ENCODE measurements at regions not wholly inside any gene's neighbourhood (a gene's known extent, or its start where the extent isn't known, plus 50 kb on each side); places are given as distances from the start of the nearest gene placed in this dataset.

DNA sequence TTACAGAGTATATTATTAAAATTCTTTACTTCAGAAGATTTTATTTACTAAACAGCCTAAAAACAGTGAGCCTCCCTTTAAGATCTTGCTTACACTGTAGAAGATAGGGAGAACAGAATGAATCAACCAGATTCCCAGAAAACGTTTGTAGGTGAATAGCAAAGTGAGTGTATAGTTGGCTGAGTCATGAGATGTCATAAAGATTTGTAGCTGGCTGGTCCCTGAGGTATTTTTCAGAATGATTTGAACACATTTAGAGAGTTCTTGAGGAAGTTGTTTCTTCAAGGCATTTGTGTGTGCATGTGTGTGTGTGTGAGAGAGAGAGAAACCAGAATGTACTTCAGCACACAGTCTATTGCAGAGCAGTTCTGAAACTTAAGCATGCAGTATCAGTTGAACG lies 159.4 kb upstream of the PRR16 start:
- no peak for DNase-seq (ENCODE audit: low spot score)

DNA sequence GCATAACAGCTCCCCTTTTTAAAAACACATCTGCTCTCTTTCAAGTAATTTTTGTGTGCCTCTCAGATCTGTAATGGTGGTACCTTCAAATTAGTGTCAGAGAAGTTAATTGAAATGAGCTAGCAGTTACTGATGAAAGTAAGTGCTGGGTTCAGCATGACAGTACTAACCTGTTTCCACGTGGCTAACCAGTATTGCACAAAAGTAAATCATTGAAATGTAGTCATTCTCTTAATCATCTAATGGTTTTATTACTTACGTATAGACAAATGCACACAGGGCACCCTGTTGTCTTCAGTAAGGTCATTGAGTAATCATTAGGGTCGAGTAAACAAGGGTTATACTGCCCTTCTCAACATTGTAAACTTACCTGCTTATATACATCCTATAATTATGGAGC lies 157.8 kb upstream of the PRR16 start:
- no peak overlapping the region for H4K8ac ChIP-seq (ENCODE audit: low read depth, low read length)

More for the DNA sequence above, 159.4 kb upstream of the PRR16 start:
- H3K23ac ChIP-seq (ENCODE audit: low read depth, low read length, poor library complexity) = no peak overlapping the region
- H3K4me3 ChIP-seq (ENCODE audit: low read length in 2 of 2) = no peak overlapping the region
- H3K18ac ChIP-seq (ENCODE audit: low read length) = no peak overlapping the region
- H4K8ac ChIP-seq (ENCODE audit: low read depth, low read length) = no peak overlapping the region
- no peak overlapping the region for H2AK5ac ChIP-seq (ENCODE audit: low read depth, low read length)
- no peaks in the 10 kb centered on the region for H3K79me1 ChIP-seq (ENCODE audit: low read depth, low read length)
- no peak overlapping the region for H2AFZ ChIP-seq (ENCODE audit: low read length)
- H2BK12ac ChIP-seq (ENCODE audit: low read length) = no peak overlapping the region
- no peaks in the 10 kb centered on the region for H3K4me1 ChIP-seq (ENCODE audit: control insufficient read depth in 2 of 2, insufficient read depth in 1 of 2, low read depth in 1 of 2, low read length in 2 of 2)
- no peak overlapping the region for H3K9ac ChIP-seq (ENCODE audit: low read depth, low read length, poor library complexity)
- no CpG with 5 or more reads among the region's 2 CpGs for WGBS, 2 donors (ENCODE audit: extremely low coverage in 2 of 2, insufficient read length in 2 of 2, insufficient replicate concordance in 1 of 2)
- no peak overlapping the region for H2BK15ac ChIP-seq (ENCODE audit: low read length)
- H3K4ac ChIP-seq (ENCODE audit: low read length) = no peak overlapping the region
- H3K27me3 ChIP-seq (ENCODE audit: control insufficient read depth in 3 of 3, insufficient read depth in 3 of 3, low read depth in 1 of 3, low read length in 3 of 3) = no peaks in the 10 kb centered on the region
- H3K4me2 ChIP-seq (ENCODE audit: insufficient read depth, low read length, poor library complexity, severe bottlenecking) = no peak overlapping the region
- no peak overlapping the region for H3K14ac ChIP-seq (ENCODE audit: low read length)
- no peak overlapping the region for H3K27ac ChIP-seq (replicated peaks; ENCODE audit: low read length)
- no peak overlapping the region for H2BK5ac ChIP-seq (ENCODE audit: low read length)
- no peaks in the 10 kb centered on the region for H3K9me3 ChIP-seq (replicated peaks in 1 of 2; ENCODE audit: control insufficient read depth in 2 of 2, insufficient read depth in 1 of 2, low read depth in 1 of 2, low read length in 2 of 2)
- no peaks in the 10 kb centered on the region for H3K36me3 ChIP-seq (replicated peaks in 1 of 2; ENCODE audit: control insufficient read depth in 2 of 2, insufficient read depth in 2 of 2, low read length in 2 of 2)
- H4K91ac ChIP-seq (ENCODE audit: low read depth, low read length, poor library complexity) = no peak overlapping the region
- H2BK120ac ChIP-seq (ENCODE audit: low read depth, low read length) = no peak overlapping the region

DNA sequence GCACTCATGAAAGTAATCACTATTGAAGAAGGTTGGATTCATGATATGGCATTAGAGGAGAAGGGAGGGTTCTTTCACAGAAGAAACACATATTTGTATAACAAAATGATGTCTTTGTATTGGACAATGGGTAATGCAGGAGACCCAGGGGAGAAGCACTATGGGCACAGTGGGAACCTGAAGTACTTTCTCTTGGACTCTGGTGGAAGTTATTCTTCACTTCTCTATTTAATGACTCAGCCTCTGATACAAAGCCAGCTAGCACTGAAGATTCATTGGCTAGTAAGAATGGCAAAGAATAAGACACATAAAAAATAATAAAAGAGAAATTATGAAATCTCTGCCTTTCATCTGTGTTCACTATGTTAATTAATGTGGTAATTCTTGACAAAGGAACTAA lies 149.9 kb upstream of the PRR16 start:
- Histone ChIP-seq H3K4ac (ENCODE audit: low read length) (no peak overlapping the region), H2AFZ (ENCODE audit: low read length) (no peak overlapping the region), H3K9ac (ENCODE audit: low read depth, low read length, poor library complexity) (no peak overlapping the region), H3K79me1 (ENCODE audit: low read depth, low read length) (no peaks in the 10 kb centered on the region), H3K4me3 (ENCODE audit: low read length in 2 of 2) (no peak overlapping the region), H2BK5ac (ENCODE audit: low read length) (no peak overlapping the region), H3K14ac (ENCODE audit: low read length) (no peak overlapping the region), H4K8ac (ENCODE audit: low read depth, low read length) (no peak overlapping the region), H3K36me3 (replicated peaks in 1 of 2; ENCODE audit: control insufficient read depth in 2 of 2, insufficient read depth in 2 of 2, low read length in 2 of 2) (no peaks in the 10 kb centered on the region), H2BK12ac (ENCODE audit: low read length) (no peak overlapping the region), H3K27me3 (ENCODE audit: control insufficient read depth in 3 of 3, insufficient read depth in 3 of 3, low read depth in 1 of 3, low read length in 3 of 3) (no peaks in the 10 kb centered on the region), H3K27ac (replicated peaks; ENCODE audit: low read length) (no peak overlapping the region), H2BK15ac (ENCODE audit: low read length) (no peak overlapping the region), H3K4me2 (ENCODE audit: insufficient read depth, low read length, poor library complexity, severe bottlenecking) (no peak overlapping the region), H4K91ac (ENCODE audit: low read depth, low read length, poor library complexity) (no peak overlapping the region), H3K4me1 (ENCODE audit: control insufficient read depth in 2 of 2, insufficient read depth in 1 of 2, low read depth in 1 of 2, low read length in 2 of 2) (no peaks in the 10 kb centered on the region), H2BK120ac (ENCODE audit: low read depth, low read length) (no peak overlapping the region), H3K9me3 (replicated peaks in 1 of 2; ENCODE audit: control insufficient read depth in 2 of 2, insufficient read depth in 1 of 2, low read depth in 1 of 2, low read length in 2 of 2) (no peaks in the 10 kb centered on the region), H3K18ac (ENCODE audit: low read length) (no peak overlapping the region), H3K23ac (ENCODE audit: low read depth, low read length, poor library complexity) (no peak overlapping the region), H2AK5ac (ENCODE audit: low read depth, low read length) (no peak overlapping the region)
- DNase-seq (ENCODE audit: low spot score) = no peak

More for the DNA sequence above, 157.8 kb upstream of the PRR16 start:
- Histone ChIP-seq H2AFZ (ENCODE audit: low read length) (no peak overlapping the region), H3K36me3 (replicated peaks in 1 of 2; ENCODE audit: control insufficient read depth in 2 of 2, insufficient read depth in 2 of 2, low read length in 2 of 2) (no peaks in the 10 kb centered on the region), H2BK120ac (ENCODE audit: low read depth, low read length) (no peak overlapping the region), H3K4me3 (ENCODE audit: low read length in 2 of 2) (no peak overlapping the region), H3K4me1 (ENCODE audit: control insufficient read depth in 2 of 2, insufficient read depth in 1 of 2, low read depth in 1 of 2, low read length in 2 of 2) (no peaks in the 10 kb centered on the region), H4K91ac (ENCODE audit: low read depth, low read length, poor library complexity) (no peak overlapping the region), H3K27me3 (ENCODE audit: control insufficient read depth in 3 of 3, insufficient read depth in 3 of 3, low read depth in 1 of 3, low read length in 3 of 3) (no peaks in the 10 kb centered on the region), H3K4ac (ENCODE audit: low read length) (no peak overlapping the region), H3K79me1 (ENCODE audit: low read depth, low read length) (no peaks in the 10 kb centered on the region), H3K27ac (replicated peaks; ENCODE audit: low read length) (no peak overlapping the region), H2BK5ac (ENCODE audit: low read length) (no peak overlapping the region), H3K9me3 (replicated peaks in 1 of 2; ENCODE audit: control insufficient read depth in 2 of 2, insufficient read depth in 1 of 2, low read depth in 1 of 2, low read length in 2 of 2) (no peaks in the 10 kb centered on the region), H3K18ac (ENCODE audit: low read length) (no peak overlapping the region), H3K4me2 (ENCODE audit: insufficient read depth, low read length, poor library complexity, severe bottlenecking) (no peak overlapping the region), H3K23ac (ENCODE audit: low read depth, low read length, poor library complexity) (no peak overlapping the region), H3K9ac (ENCODE audit: low read depth, low read length, poor library complexity) (no peak overlapping the region), H2AK5ac (ENCODE audit: low read depth, low read length) (no peak overlapping the region), H2BK15ac (ENCODE audit: low read length) (no peak overlapping the region), H2BK12ac (ENCODE audit: low read length) (no peak overlapping the region), H3K14ac (ENCODE audit: low read length) (no peak overlapping the region)
- no CpG with 5 or more reads among the region's 3 CpGs for WGBS, 2 donors (ENCODE audit: extremely low coverage in 2 of 2, insufficient read length in 2 of 2, insufficient replicate concordance in 1 of 2)
- no peak for DNase-seq (ENCODE audit: low spot score)

DNA sequence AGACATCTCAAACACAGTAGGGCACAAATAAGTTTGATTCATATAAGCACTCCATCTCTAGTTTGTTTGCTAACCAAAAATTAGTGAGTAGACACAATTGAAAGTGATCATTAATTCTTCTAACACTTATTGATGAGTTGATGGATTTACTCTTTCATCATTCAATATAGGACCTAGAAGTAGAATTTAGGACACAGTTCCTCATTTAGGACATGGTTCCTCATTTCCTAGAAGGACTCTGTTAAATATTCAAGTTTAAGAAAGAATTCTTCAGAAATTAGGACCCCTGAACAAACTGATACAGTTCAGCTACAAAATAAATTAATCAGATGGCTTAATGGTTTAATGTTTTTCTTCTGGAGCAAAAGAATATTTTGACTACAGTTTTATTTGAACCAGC lies 143.5 kb upstream of the PRR16 start:
- H2BK120ac ChIP-seq (ENCODE audit: low read depth, low read length) = no peak overlapping the region
- H3K27me3 ChIP-seq (ENCODE audit: control insufficient read depth in 3 of 3, insufficient read depth in 3 of 3, low read depth in 1 of 3, low read length in 3 of 3) = no peaks in the 10 kb centered on the region
- no peak overlapping the region for H3K27ac ChIP-seq (replicated peaks; ENCODE audit: low read length)
- no peak overlapping the region for H3K18ac ChIP-seq (ENCODE audit: low read length)
- H4K8ac ChIP-seq (ENCODE audit: low read depth, low read length) = no peak overlapping the region
- H3K14ac ChIP-seq (ENCODE audit: low read length) = no peak overlapping the region
- H3K4me1 ChIP-seq (ENCODE audit: control insufficient read depth in 2 of 2, insufficient read depth in 1 of 2, low read depth in 1 of 2, low read length in 2 of 2) = no peaks in the 10 kb centered on the region
- no peak overlapping the region for H2AK5ac ChIP-seq (ENCODE audit: low read depth, low read length)
- no peak overlapping the region for H3K4me2 ChIP-seq (ENCODE audit: insufficient read depth, low read length, poor library complexity, severe bottlenecking)
- H2AFZ ChIP-seq (ENCODE audit: low read length) = no peak overlapping the region
- H2BK5ac ChIP-seq (ENCODE audit: low read length) = no peak overlapping the region
- H4K91ac ChIP-seq (ENCODE audit: low read depth, low read length, poor library complexity) = no peak overlapping the region
- H3K4me3 ChIP-seq (ENCODE audit: low read length in 2 of 2) = no peak overlapping the region
- H3K23ac ChIP-seq (ENCODE audit: low read depth, low read length, poor library complexity) = no peak overlapping the region
- H3K9me3 ChIP-seq (replicated peaks in 1 of 2; ENCODE audit: control insufficient read depth in 2 of 2, insufficient read depth in 1 of 2, low read depth in 1 of 2, low read length in 2 of 2) = no peaks in the 10 kb centered on the region
- H3K36me3 ChIP-seq (replicated peaks in 1 of 2; ENCODE audit: control insufficient read depth in 2 of 2, insufficient read depth in 2 of 2, low read length in 2 of 2) = no peaks in the 10 kb centered on the region
- no peak overlapping the region for H2BK15ac ChIP-seq (ENCODE audit: low read length)
- no peaks in the 10 kb centered on the region for H3K79me1 ChIP-seq (ENCODE audit: low read depth, low read length)
- no peak for DNase-seq (ENCODE audit: low spot score)
- no peak overlapping the region for H3K9ac ChIP-seq (ENCODE audit: low read depth, low read length, poor library complexity)
- H2BK12ac ChIP-seq (ENCODE audit: low read length) = no peak overlapping the region
- no peak overlapping the region for H3K4ac ChIP-seq (ENCODE audit: low read length)

Measured in neuronal stem cell (in vitro differentiated cells).